RWPE1 (cell line): ENCODE measurements at regions not wholly inside any gene's neighbourhood (a gene's known extent, or its start where the extent isn't known, plus 50 kb on each side); places are given as distances from the start of the nearest gene placed in this dataset.

Experiments used
- CTCF ChIA-PET: fragments of 350-600 bp; sonication (Branson Sonifier 250); formaldehyde crosslinking; extraction: SDS; loops from one replicate; lab custom pipeline; 2021; lab: Yijun Ruan, JAX
- POLR2A ChIA-PET: fragments of 400-600 bp; formaldehyde crosslinking; extraction: SDS; loops from one replicate; lab custom pipeline; 2020; ENCODE audit warnings: antibody characterized with exemption; ENCODE audit not compliant: low non-redundant PET; lab: Yijun Ruan, JAX
- DNase-seq: peaks from one replicate; pipeline ENCODE4 v3.0.0; 2012; ENCODE audit warnings: low spot score
- H3K27ac ChIP-seq: fragments of 450-650 bp; 2 replicates; pipeline ENCODE4 v1.5.1; 2017
- CTCF ChIP-seq: fragments of 450-650 bp; conservative IDR thresholded peaks from 2 replicates; pipeline ENCODE4 v1.5.1; 2017; ENCODE audit warnings: low read depth, mild to moderate bottlenecking

GRCh38 chr3:34202975-34203374 is 404.5 kb downstream of the PDCD6IP start:
- ChIA-PET CTCF (interaction anchor here (0.6 to 0.7 kb wide), 2 partner anchors 23 to 56 kb away, joined by 4 to 7 read pairs; no protein-coding TSS in a partner anchor), POLR2A (no interaction called here)
- TF ChIP-seq CTCF = no peak
- DNase-seq = no peak
- H3K27ac ChIP-seq = no peak overlapping the region

GRCh38 chr3:34203386-34203785 is 405.0 kb downstream of the PDCD6IP start:
- DNase-seq = no peak
- no peak overlapping the region for H3K27ac ChIP-seq
- no peak for TF ChIP-seq CTCF
- ChIA-PET CTCF (interaction anchor here (0.6 kb wide), 1 partner anchor 23 kb away, joined by 4 read pairs; no protein-coding TSS in a partner anchor), POLR2A (no interaction called here)

GRCh38 chr3:34207002-34207401 is 408.6 kb downstream of the PDCD6IP start:
- H3K27ac ChIP-seq = no peak overlapping the region
- DNase-seq = no peak
- TF ChIP-seq CTCF = no peak
- POLR2A ChIA-PET = no interaction called here
- CTCF ChIA-PET = no interaction called here

GRCh38 chr3:34207806-34208205 is 409.4 kb downstream of the PDCD6IP start:
- DNase-seq = no peak
- no peak for TF ChIP-seq CTCF
- CTCF ChIA-PET = no interaction called here
- POLR2A ChIA-PET = no interaction called here
- H3K27ac ChIP-seq = no peak overlapping the region

- H3K27ac ChIP-seq = no peak overlapping the region
- ChIA-PET POLR2A (no interaction called here), CTCF (interaction anchor here (0.9 kb wide), 1 partner anchor 18 kb away, joined by 5 read pairs; no protein-coding TSS in a partner anchor)
- no peak for TF ChIP-seq CTCF
- no peak for DNase-seq
Measured at GRCh38 chr3:34212175-34212574, 413.7 kb downstream of the PDCD6IP start.

- CTCF ChIA-PET = no interaction called here
- POLR2A ChIA-PET = no interaction called here
- no peak for DNase-seq
- no peak for TF ChIP-seq CTCF
- no peak overlapping the region for H3K27ac ChIP-seq
Measured at GRCh38 chr3:34212656-34213055, 414.2 kb downstream of the PDCD6IP start.

GRCh38 chr3:34213478-34213877 is 415.0 kb downstream of the PDCD6IP start:
- ChIA-PET POLR2A (no interaction called here), CTCF (no interaction called here)
- H3K27ac ChIP-seq = no peak overlapping the region
- DNase-seq = no peak
- TF ChIP-seq CTCF = no peak
